ENCODE measurements at regions not wholly inside any gene's neighbourhood (a gene's known extent, or its start where the extent isn't known, plus 50 kb on each side); places are given as distances from the start of the nearest gene placed in this dataset.

GRCh38 chr3:107963581-107963980, 127.2 kb downstream of the CD47 start:
- H3K36me3 ChIP-seq (ENCODE audit: insufficient read depth, low read length): no peaks in the 10 kb centered on the region
- no peaks in the 10 kb centered on the region for H3K27me3 ChIP-seq (ENCODE audit: insufficient read depth, low read depth, low read length)
- no peaks in the 10 kb centered on the region for H3K9me3 ChIP-seq (ENCODE audit: low read length)
- TF ChIP-seq, protein P1, sequence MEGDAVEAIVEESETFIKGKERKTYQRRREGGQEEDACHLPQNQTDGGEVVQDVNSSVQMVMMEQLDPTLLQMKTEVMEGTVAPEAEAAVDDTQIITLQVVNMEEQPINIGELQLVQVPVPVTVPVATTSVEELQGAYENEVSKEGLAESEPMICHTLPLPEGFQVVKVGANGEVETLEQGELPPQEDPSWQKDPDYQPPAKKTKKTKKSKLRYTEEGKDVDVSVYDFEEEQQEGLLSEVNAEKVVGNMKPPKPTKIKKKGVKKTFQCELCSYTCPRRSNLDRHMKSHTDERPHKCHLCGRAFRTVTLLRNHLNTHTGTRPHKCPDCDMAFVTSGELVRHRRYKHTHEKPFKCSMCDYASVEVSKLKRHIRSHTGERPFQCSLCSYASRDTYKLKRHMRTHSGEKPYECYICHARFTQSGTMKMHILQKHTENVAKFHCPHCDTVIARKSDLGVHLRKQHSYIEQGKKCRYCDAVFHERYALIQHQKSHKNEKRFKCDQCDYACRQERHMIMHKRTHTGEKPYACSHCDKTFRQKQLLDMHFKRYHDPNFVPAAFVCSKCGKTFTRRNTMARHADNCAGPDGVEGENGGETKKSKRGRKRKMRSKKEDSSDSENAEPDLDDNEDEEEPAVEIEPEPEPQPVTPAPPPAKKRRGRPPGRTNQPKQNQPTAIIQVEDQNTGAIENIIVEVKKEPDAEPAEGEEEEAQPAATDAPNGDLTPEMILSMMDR (IDR thresholded peaks at IDR 0.05; ENCODE audit: poor library complexity, severe bottlenecking): no peak
- TF ChIP-seq TAF1 (IDR thresholded peaks at IDR 0.05; ENCODE audit: low read depth) (no peak), POLR2AphosphoS5 (IDR thresholded peaks at IDR 0.05) (no peak), EP300 (conservative IDR thresholded peaks at IDR 0.05; ENCODE audit: poor library complexity, severe bottlenecking) (no peak), SMC3 (conservative IDR thresholded peaks at IDR 0.05; ENCODE audit: poor library complexity) (no peak), MXI1 (conservative IDR thresholded peaks at IDR 0.05; ENCODE audit: poor library complexity, severe bottlenecking) (no peak)
- H3K4me3 ChIP-seq (ENCODE audit: low read length): no peak overlapping the region
- H3K4me2 ChIP-seq (ENCODE audit: low read length): no peak overlapping the region
- H3K79me2 ChIP-seq (replicated peaks; ENCODE audit: insufficient read depth, low read length): no peaks in the 10 kb centered on the region
- no peak overlapping the region for H3K27ac ChIP-seq (ENCODE audit: low read length)
- H3K9ac ChIP-seq (ENCODE audit: low read length): no peak overlapping the region
- H3K9me2 ChIP-seq (ENCODE audit: insufficient read depth, low read length): no peaks in the 10 kb centered on the region
- H2AFZ ChIP-seq (ENCODE audit: low read depth, low read length): no peak overlapping the region
- H3F3A ChIP-seq (ENCODE audit: insufficient read depth, low read length, poor library complexity, severe bottlenecking): no peaks in the 10 kb centered on the region
- H4K20me1 ChIP-seq (ENCODE audit: insufficient read depth): no peaks in the 10 kb centered on the region

DNA sequence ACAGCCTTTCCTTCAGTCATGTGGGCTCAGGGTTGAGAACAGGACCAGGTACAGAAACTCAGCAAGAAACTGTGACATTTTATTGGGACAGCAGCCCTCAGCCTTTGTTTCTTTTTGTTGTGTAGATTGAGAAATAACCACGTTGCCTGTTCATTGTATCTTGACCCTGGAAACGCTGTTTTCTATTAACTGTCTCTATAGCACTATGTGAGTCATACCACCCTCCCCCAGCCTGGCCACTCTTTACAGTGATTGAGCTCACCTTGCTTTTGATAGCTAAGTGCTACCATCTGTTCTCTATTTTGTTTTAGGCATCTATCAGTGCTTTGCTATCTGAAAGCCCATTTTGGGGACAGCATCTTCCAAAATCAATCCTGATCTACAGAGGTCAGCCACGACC, 127.9 kb downstream of the CD47 start:
- H3K79me2 ChIP-seq (replicated peaks; ENCODE audit: insufficient read depth, low read length): no peaks in the 10 kb centered on the region
- no peak overlapping the region for H3K27ac ChIP-seq (ENCODE audit: low read length)
- no peaks in the 10 kb centered on the region for H3K27me3 ChIP-seq (ENCODE audit: insufficient read depth, low read depth, low read length)
- H3K4me3 ChIP-seq (ENCODE audit: low read length): no peak overlapping the region
- H3K9me3 ChIP-seq (ENCODE audit: low read length): no peaks in the 10 kb centered on the region
- H3K4me2 ChIP-seq (ENCODE audit: low read length): no peak overlapping the region
- H4K20me1 ChIP-seq (ENCODE audit: insufficient read depth): no peaks in the 10 kb centered on the region
- TF ChIP-seq TAF1 (IDR thresholded peaks at IDR 0.05; ENCODE audit: low read depth) (no peak), SMC3 (conservative IDR thresholded peaks at IDR 0.05; ENCODE audit: poor library complexity) (no peak), RAD21 (conservative IDR thresholded peaks at IDR 0.05) (no peak), POLR2AphosphoS5 (IDR thresholded peaks at IDR 0.05) (no peak), MXI1 (conservative IDR thresholded peaks at IDR 0.05; ENCODE audit: poor library complexity, severe bottlenecking) (no peak), EP300 (conservative IDR thresholded peaks at IDR 0.05; ENCODE audit: poor library complexity, severe bottlenecking) (no peak), REST (IDR thresholded peaks at IDR 0.05; ENCODE audit: borderline replicate concordance) (no peak), EZH2 (IDR thresholded peaks at IDR 0.05; ENCODE audit: borderline replicate concordance, insufficient read depth, low read length, poor library complexity, severe bottlenecking) (no peak)
- TF ChIP-seq, protein P1 (IDR thresholded peaks at IDR 0.05; ENCODE audit: poor library complexity, severe bottlenecking): no peak
- H3K9me2 ChIP-seq (ENCODE audit: insufficient read depth, low read length): no peaks in the 10 kb centered on the region
- no peaks in the 10 kb centered on the region for H3K36me3 ChIP-seq (ENCODE audit: insufficient read depth, low read length)
- H3K9ac ChIP-seq (ENCODE audit: low read length): no peak overlapping the region
- H2AFZ ChIP-seq (ENCODE audit: low read depth, low read length): no peak overlapping the region
- H3F3A ChIP-seq (ENCODE audit: insufficient read depth, low read length, poor library complexity, severe bottlenecking): no peaks in the 10 kb centered on the region
